GM21529 (cell line): ENCODE measurements at regions not wholly inside any gene's neighbourhood (a gene's known extent, or its start where the extent isn't known, plus 50 kb on each side); places are given as distances from the start of the nearest gene placed in this dataset.
"Not testable (repeated sequence)": the region's sequence is repeated elsewhere in the genome, so short reads cannot be mapped to it uniquely, and the experiment has no call there.

ENCODE experiments used
- ATAC-seq: cut with Tn5 transposase; IDR thresholded peaks from one replicate; pipeline ENCODE4 v1.9.1; 2021; ENCODE audit not compliant: unreplicated experiment

- not testable (repeated sequence) for ATAC-seq
Measured at GRCh38 chr2:132220589-132220988, 58.8 kb upstream of the ANKRD30BL start.

GRCh38 chr2:132221886-132222285, 60.1 kb upstream of the ANKRD30BL start:
- ATAC-seq = not testable (repeated sequence)

DNA sequence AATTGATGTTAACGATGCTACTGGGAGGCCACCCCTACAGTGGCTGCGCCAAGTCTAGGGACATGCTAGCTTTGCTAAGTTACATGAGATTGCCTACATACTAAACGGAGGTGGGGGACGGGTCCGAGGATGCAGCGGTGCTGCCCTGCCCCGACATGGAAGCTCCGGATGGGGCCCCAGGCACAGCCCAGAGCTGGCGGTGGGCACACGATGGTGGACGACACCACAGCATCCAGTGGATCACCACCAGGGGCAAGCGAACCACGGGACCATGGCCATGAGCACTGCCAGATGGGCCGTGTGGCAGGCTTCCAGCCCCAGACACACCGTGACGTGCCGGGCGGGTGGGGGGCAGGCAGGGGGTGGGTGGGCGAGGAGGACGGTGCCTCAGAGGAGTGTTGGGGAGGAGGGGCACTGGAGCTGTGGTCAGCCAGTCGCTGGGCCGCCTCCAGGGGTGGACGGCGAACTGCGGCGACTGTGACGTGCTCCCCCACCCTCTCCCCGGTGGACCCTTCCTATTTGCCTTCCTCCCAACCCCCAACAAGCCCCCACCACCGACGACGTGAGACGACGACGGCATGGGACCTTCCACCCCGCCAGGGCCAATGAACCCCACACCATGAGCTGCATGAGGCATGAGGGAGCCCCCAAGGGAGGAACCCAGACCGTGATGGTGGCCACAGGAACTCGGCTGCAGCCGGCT, 90.6 kb upstream of the ANKRD30BL start:
- no peak for ATAC-seq

GRCh38 chr2:132252894-132253264, 91.1 kb upstream of the ANKRD30BL start:
- no peak for ATAC-seq

DNA sequence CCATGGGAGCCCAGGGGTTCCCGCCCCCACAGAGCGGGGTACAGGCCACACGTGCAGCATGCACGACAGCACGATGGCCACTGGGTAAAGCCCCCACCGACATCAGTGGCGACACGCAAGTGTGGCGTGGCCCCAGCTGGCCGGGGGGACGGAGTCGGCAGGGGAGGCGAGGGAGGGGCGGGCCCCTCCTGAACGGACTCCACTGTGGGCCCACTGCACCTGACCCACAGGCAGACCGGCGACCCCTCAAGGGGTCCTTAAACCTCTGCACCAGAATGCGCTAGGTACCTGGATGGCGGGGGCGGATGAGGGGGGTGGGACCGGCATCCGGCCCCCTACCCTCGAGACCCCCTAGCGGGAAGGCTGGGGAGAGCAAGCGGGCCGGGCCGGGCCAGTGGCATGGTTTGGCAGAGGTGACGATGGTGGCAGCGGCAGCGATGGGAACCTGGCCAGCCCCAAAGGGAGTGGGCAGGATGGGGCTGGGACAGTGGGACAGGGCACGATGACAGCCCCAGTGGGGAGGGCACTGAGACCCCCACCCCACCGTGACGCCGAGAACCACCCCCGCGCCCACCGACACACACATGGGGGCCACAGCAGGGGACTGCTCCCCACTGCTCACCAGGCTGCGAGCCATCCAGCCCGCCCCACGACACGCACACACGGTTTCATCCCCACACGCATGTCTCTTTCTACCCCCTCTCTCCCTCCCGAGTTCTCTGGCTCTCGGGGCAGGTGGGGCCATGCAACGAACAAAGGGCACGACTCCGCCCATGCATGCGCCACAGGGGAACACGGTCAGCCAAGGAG, 91.9 kb upstream of the ANKRD30BL start:
- no peak for ATAC-seq

- ATAC-seq = not testable (repeated sequence)
Measured at GRCh38 chr2:132254306-132254919, 92.7 kb upstream of the ANKRD30BL start.

DNA sequence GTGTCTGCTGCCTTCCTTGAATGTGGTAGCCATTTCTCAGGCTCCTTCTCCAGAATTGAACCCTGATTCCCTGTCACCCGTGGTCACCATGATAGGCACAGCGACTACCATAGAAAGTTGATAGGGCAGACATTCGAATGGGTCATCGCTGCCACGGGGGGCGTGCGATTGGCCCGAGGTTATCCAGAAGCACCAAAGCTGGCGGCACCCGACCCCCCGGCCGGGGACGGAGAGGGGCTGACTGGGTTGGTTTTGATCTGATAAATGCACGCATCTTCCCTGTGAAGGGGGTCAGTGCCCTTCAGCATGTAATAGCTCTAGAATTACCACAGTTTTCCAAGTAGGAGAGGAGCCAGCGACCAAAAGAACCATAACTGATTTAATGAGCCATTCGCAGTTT, 94.0 kb upstream of the ANKRD30BL start:
- ATAC-seq = no peak

DNA sequence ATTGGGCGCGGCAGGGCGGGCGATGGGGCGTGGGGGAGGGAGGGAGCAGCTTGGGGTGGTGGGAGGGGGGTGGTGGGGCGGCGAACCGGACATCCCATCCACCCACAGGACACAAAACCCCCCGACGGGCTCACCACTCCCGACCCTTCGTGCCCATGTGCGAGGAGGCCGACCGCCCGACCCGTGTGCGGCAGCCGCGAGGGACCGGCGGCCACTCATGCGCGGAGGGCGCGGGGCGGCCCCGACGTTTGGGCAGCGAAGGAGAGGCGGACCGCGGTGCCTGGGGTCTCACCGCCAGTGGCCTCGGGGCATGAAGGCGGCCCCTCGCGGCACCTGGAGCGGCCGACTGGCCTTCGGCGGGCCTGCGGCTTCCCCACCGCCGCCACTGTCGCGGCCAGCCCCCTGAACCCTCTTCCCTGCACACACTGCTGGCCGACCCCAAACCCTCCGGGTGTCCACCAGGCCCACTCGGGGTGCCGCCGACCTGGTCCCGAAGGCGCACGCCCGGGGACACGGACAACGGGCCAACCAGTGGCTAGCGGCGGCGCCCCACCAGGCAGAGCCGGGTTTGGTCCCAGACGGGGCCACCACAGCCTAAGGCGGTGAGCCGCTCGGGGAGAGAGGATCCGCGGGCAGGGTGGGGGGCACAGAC, 94.6 kb upstream of the ANKRD30BL start:
- no peak for ATAC-seq

DNA sequence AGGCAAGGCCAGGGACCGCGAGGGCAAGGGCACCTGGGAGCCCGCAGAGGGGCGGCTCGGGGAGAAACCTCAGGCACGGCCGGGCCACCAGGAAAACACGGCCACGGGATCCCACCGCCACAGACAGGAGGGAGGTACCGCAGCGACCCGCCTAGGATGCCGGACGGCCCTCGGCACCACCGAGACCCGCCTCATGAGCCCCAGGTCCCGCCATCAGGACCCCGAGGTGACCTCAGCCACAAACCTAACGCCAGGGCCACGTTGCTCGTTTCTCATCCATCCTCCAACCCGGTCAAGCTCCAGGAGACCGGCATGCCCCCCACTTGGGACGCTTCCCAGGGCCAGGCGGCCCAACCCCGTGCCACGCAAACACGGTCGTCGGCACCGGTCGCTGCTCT, 95.2 kb upstream of the ANKRD30BL start:
- not testable (repeated sequence) for ATAC-seq

DNA sequence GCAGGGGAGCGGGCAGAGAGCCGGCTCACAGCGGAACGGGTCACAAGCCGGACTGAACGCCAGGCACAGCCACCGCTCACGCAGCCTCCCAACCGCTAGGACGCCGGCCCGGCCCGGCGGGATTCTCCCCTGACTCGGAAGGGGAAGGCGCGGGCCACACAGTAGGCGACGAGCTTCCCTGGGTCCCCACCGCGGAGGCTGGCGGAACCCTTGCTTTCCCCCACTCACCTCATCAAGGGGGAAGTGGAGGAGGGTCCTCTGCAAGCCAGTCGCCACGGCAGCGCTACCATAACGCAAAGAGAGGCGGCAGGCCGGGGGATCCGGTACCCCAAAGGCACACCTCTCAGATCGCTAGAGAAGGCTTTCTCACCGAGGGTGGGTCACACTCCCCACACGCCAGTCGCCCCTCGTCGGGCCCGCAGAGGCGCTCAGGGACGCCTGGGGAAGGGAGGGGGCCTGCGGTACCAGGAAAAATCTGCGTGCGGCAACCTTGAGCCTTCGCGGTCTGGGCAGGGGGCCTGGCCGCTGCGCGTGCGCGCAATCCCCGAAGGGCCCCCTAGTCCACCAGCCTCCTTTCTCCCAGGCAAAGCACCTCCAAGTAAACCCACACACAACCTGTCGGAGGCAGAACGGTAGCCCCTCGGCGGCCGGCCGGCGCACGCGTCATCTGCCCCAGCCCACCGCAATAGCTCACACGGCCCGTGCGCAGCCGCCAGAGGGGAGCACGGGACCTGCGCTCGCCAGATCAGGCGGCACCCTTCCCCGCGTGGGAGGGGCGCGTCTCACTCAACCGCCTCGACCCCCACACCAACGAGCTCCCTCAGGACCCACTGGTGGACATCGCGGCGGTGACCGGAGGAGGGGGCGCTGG, 95.8 kb upstream of the ANKRD30BL start:
- not testable (repeated sequence) for ATAC-seq

- ATAC-seq = not testable (repeated sequence)
Measured at GRCh38 chr2:132259276-132259675, 97.5 kb upstream of the ANKRD30BL start.

- ATAC-seq = not testable (repeated sequence)
Measured at GRCh38 chr2:132265595-132265994, 103.8 kb upstream of the ANKRD30BL start.

DNA sequence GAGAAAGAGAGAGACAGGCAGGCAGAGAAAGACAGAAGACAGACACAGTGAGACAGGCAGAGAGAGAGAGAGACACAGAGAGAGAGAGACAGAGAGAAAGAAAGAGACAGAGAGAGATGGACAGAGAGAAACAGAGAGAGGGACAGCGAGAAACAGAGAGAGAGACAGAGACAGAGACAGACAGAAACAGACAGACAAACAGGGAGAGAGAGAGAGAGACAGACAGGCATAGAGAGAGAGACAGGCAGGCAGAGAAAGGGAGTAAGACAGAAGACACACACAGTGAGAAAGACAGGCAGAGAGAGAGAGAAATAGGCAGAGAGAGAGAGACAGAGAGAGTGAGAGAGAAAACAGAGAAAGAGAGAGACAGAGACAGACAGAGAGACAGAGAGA, 105.3 kb upstream of the ANKRD30BL start:
- ATAC-seq = no peak

DNA sequence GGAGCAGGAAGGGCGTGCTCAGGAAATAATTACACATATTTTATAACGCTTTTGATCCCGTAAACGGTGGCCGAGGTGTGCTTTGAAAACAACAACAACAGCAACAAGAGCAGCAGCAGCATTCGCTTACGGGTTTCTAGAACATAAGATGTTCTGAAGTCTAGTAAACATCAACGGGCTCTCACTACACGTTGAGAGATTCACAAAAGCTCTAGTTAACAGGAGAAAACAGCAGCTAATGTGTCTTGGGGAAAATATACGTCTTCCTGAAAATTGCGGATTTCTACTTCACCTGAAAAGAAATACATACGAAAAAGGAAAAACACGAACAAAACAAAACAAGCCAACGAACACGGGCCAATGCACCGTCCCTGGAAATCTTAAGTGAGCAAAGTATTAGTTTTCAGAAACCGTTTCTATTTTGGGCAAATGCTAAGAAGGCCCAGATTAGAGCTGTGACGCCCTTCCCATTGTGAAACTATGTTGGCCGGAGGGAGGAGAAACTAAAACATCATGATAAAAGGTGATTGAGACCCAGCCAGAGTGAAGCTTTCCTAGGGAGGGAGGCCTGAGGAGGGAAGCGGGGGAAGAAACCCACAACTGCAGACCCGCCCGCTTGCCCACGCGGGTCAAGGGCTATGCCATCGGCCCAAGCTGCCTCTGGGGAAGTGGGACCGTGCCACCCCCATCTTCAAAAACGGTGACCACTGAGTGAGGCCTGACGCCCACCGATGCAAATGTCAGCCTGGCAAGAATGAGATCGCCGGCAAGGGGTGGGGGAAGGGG, 105.9 kb upstream of the ANKRD30BL start:
- ATAC-seq = not testable (repeated sequence)

GRCh38 chr2:132268284-132268976, 106.7 kb upstream of the ANKRD30BL start:
- ATAC-seq = peak; percentile 40

DNA sequence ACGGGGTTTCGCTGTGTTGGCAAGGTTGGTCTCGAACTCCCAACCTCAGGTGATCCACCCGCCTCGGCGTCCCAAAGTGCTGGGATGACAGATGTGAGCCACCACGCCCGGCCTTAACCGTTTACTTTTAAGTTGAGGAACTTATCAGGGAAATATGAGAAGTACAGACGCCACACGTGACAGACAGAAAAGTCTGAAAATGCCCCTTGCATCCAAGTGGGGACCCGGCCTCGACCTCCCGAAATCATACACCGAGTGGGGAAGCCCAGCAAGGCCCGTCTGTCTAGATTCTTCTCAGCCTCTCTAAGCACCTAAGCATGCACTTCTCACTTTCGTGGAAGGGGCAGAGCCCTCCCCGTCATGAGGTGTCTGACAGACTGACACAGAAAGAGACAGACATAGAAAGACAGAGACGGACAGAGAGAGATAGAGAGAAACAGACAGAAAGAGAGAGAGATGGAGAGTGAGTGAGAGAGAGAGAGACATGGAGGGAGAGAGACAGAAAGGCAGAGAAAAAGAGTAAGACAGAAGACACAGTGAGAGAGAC, 107.3 kb upstream of the ANKRD30BL start:
- ATAC-seq = no peak

- ATAC-seq = no peak
Measured at GRCh38 chr2:132270255-132270654, 108.5 kb upstream of the ANKRD30BL start.

DNA sequence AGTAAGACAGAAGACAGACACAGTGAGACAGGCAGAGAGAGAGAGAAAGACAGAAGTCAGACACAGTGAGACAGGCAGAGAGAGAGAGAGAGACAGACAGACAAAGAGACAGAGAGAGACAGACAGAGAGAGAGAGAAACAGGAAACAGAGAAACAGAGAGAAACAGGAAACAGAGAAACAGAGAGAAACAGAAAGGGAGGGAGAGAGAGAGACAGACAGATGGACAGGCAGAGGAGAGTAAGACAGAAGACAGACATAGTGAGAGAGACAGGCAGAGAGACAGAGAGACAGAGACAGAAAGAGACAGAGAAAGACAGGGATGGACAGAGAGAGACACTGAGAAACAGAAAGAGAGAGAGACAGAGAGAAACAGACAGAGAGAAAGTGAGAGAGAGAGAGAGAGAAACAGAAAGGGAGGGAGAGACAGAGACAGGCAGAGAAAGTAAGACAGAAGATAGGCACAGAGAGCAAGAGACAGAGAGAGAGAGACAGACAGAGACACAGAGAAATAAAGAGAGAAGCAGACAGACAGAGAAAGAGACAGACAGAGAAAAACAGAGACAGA, 109.3 kb upstream of the ANKRD30BL start:
- ATAC-seq = no peak
